K562 (cell line): ENCODE measurements at regions not wholly inside any gene's neighbourhood (a gene's known extent, or its start where the extent isn't known, plus 50 kb on each side); places are given as distances from the start of the nearest gene placed in this dataset.

Experiments
- ATAC-seq: fragments of 200-7000 bp; cut with Tn5 transposase; 3 replicates; pipeline ENCODE4 v1.9.1; 2020; ENCODE audit warnings: moderate library complexity
- BruUV-seq: library from RNA; stranded (reverse); fragments of 400-500 nt; replicated peaks from 2 replicates; lab custom pipeline; 2021; lab: Mats Ljungman, UMichigan
- CTCF ChIA-PET: fragments of 300-600 bp; formaldehyde crosslinking; extraction: SDS; loops from one replicate; lab custom pipeline; 2021; ENCODE audit warnings: low intra/inter-chr PET ratio; lab: Yijun Ruan, JAX
- POLR2A ChIA-PET: fragments of 300-600, 350-650 bp; sonication (Branson Sonifier 250); formaldehyde crosslinking; extraction: SDS; loops from one replicate; lab custom pipeline; 2021; ENCODE audit warnings: antibody characterized with exemption, inconsistent platforms; lab: Yijun Ruan, JAX
- DNase-seq, 4 experiments: peaks; one replicate each; pipeline versions ENCODE4 v3.0.0 to v3.0.0-alpha.2; 2011 to 2018; ENCODE audit warnings: low spot score in 3 of 4, mixed read lengths in 3 of 4; ENCODE audit errors: extremely low read depth in 1 of 4
- FAIRE-seq: peaks from 2 replicates; lab custom pipeline; 2011; peaks lifted over from hg19 to GRCh38; lab: Jason Lieb, UNC
- H2AFZ ChIP-seq: 2 replicates; pipeline ENCODE4 v1.6.0; 2011; ENCODE audit warnings: low read depth, low read length, control low read depth, inconsistent platforms
- H3K27ac ChIP-seq: fragments of 200-600 bp; 3 replicates; pipeline ENCODE4 v1.8.0; 2011; ENCODE audit warnings: low read depth, mild to moderate bottlenecking, control low read depth, inconsistent platforms, low read length, moderate library complexity, mixed read lengths; ENCODE audit errors: extremely low read depth
- H3K27me3 ChIP-seq, 2 experiments: fragments of 300-600 bp in 1 of 2; 2 replicates in 1 of 2; 3 replicates in 1 of 2; pipeline versions ENCODE4 v1.6.0 to v1.8.0; 2011; ENCODE audit warnings: inconsistent platforms in 2 of 2, low read length in 2 of 2, mild to moderate bottlenecking in 1 of 2, mixed read lengths in 1 of 2, moderate library complexity in 1 of 2; ENCODE audit not compliant: control insufficient read depth in 2 of 2, insufficient read depth in 2 of 2
- H3K36me3 ChIP-seq: fragments of 300-600 bp; 3 replicates; pipeline ENCODE4 v1.8.0; 2011; ENCODE audit warnings: mild to moderate bottlenecking, low read length, inconsistent platforms; ENCODE audit not compliant: control insufficient read depth, insufficient read depth
- H3K4me1 ChIP-seq, 2 experiments: fragments of 200-600 bp in 1 of 2; replicated peaks in 1 of 2; 2 replicates in 1 of 2; 3 replicates in 1 of 2; pipeline versions ENCODE4 v1.5.1 to v1.8.0; 2011; ENCODE audit warnings: inconsistent platforms in 2 of 2, low read length in 2 of 2, mild to moderate bottlenecking in 1 of 2, mixed read lengths in 1 of 2, moderate library complexity in 1 of 2; ENCODE audit not compliant: control insufficient read depth in 2 of 2, insufficient read depth in 2 of 2
- H3K4me2 ChIP-seq: 2 replicates; pipeline ENCODE4 v1.6.1; 2011; ENCODE audit warnings: low read length, control low read depth, inconsistent platforms, mixed read lengths; ENCODE audit not compliant: insufficient read depth
- H3K4me3 ChIP-seq: fragments of 200-600 bp; sonication (generic), shearing (Covaris generic); 2 replicates; pipeline ENCODE4 v1.5.1; 2016; ENCODE audit warnings: control low read depth, inconsistent platforms
- H3K79me2 ChIP-seq: fragments of 200-600 bp; 3 replicates; pipeline ENCODE4 v1.8.0; 2011; ENCODE audit warnings: low read length, inconsistent platforms; ENCODE audit not compliant: control insufficient read depth, insufficient read depth
- H3K9ac ChIP-seq, 2 experiments: 2 replicates each; pipeline versions ENCODE4 v1.6.0 to v1.6.1; 2011; ENCODE audit warnings: low read depth in 2 of 2, low read length in 2 of 2, control low read depth in 1 of 2, inconsistent platforms in 1 of 2, mild to moderate bottlenecking in 1 of 2, mixed read lengths in 1 of 2; ENCODE audit not compliant: insufficient read depth in 1 of 2
- H3K9me1 ChIP-seq: one replicate; pipeline ENCODE4 v1.6.0; 2011; ENCODE audit warnings: inconsistent platforms, mild to moderate bottlenecking, low read length, moderate library complexity; ENCODE audit not compliant: control insufficient read depth, insufficient read depth
- H3K9me3 ChIP-seq: replicated peaks from 2 replicates; pipeline ENCODE4 v1.5.1; 2011; ENCODE audit warnings: low read depth, low read length, inconsistent platforms; ENCODE audit not compliant: control insufficient read depth, insufficient read depth
- H4K20me1 ChIP-seq: replicated peaks from 2 replicates; pipeline ENCODE4 v1.6.1; 2011; ENCODE audit warnings: low read length, inconsistent platforms, mixed read lengths; ENCODE audit not compliant: control insufficient read depth, insufficient read depth
- CBX5 ChIP-seq: IDR thresholded peaks from 2 replicates; pipeline ENCODE4 v1.6.1; 2014; ENCODE audit warnings: low read depth, borderline replicate concordance
- COPS2 ChIP-seq: fragments of 450-650 bp; conservative IDR thresholded peaks from 2 replicates; pipeline ENCODE4 v1.6.1; 2016; ENCODE audit warnings: mild to moderate bottlenecking, moderate library complexity
- DPF2 ChIP-seq: fragments of 450-650 bp; IDR thresholded peaks from 2 replicates; pipeline ENCODE4 v1.6.1; 2016
- ESRRB ChIP-seq: fragments of 250-450 bp; sonication (Bioruptor Pico); IDR thresholded peaks from 2 replicates; pipeline ENCODE4 v1.5.0; 2020; ENCODE audit warnings: mild to moderate bottlenecking, moderate library complexity, borderline replicate concordance
- HOMEZ ChIP-seq: fragments of 250-450 bp; sonication (Bioruptor Pico); IDR thresholded peaks from 2 replicates; pipeline ENCODE4 v1.4.0; 2020; ENCODE audit warnings: mild to moderate bottlenecking, moderate library complexity
- MED1 ChIP-seq: sonication (generic); formaldehyde crosslinking; IDR thresholded peaks from 2 replicates; pipeline ENCODE4 v1.8.1; 2023; ENCODE audit warnings: missing genetic modification reagents, borderline replicate concordance
- NCOR1 ChIP-seq: fragments of 450-650 bp; IDR thresholded peaks from 2 replicates; pipeline ENCODE4 v1.6.1; 2016; ENCODE audit warnings: mild to moderate bottlenecking, moderate library complexity
- NFRKB ChIP-seq: fragments of 450-650 bp; IDR thresholded peaks from 2 replicates; pipeline ENCODE4 v1.6.1; 2016; ENCODE audit warnings: low read depth
- NRF1 ChIP-seq, 2 experiments: fragments of 450-650 bp; IDR thresholded peaks in 1 of 2; conservative IDR thresholded peaks in 1 of 2; 2 replicates each; pipeline ENCODE4 v1.6.1; 2014; ENCODE audit warnings: mild to moderate bottlenecking in 2 of 2
- RBM17 ChIP-seq: fragments of 200-400 bp; formaldehyde crosslinking; IDR thresholded peaks from 2 replicates; pipeline ENCODE4 v1.6.1; 2017; ENCODE audit warnings: low read depth, mild to moderate bottlenecking, low read length, borderline replicate concordance
- SAP30 ChIP-seq: fragments of 200-600 bp; sonication (generic); IDR thresholded peaks from 2 replicates; pipeline ENCODE4 v1.6.1; 2012; ENCODE audit warnings: borderline replicate concordance, low read depth, mild to moderate bottlenecking, moderate library complexity, low read length, control low read depth, inconsistent platforms; ENCODE audit not compliant: insufficient read depth, poor library complexity, severe bottlenecking
- SUPT5H ChIP-seq: fragments of 450-650 bp; IDR thresholded peaks from 2 replicates; pipeline ENCODE4 v1.6.1; 2016
- TARDBP ChIP-seq: fragments of 450-650 bp; IDR thresholded peaks from 2 replicates; pipeline ENCODE4 v1.6.1; 2016
- TCF7L2 ChIP-seq: fragments of 150-350 bp; IDR thresholded peaks from 2 replicates; pipeline ENCODE4 v1.6.1; 2016; ENCODE audit warnings: low read depth, mild to moderate bottlenecking, low read length, moderate library complexity
- YY1 ChIP-seq, 3 experiments: IDR thresholded peaks; 2 replicates each; pipeline ENCODE4 v1.6.1; 2011; ENCODE audit warnings: low read length in 2 of 3, mild to moderate bottlenecking in 2 of 3, moderate library complexity in 2 of 3, borderline replicate concordance in 1 of 3, control low read depth in 1 of 3, low read depth in 1 of 3; ENCODE audit not compliant: insufficient read depth in 3 of 3, insufficient replicate concordance in 2 of 3, control insufficient read depth in 1 of 3, insufficient read length in 1 of 3; ENCODE audit errors: extremely low read depth in 1 of 3
- ZC3H11A ChIP-seq: IDR thresholded peaks from 2 replicates; pipeline ENCODE4 v1.6.1; 2012; ENCODE audit warnings: low read depth, low read length, improper control_type of control experiment
- ZC3H8 ChIP-seq: fragments of 450-650 bp; IDR thresholded peaks from 2 replicates; pipeline ENCODE4 v1.6.1; 2017
- ZNF232 ChIP-seq: sonication (generic); formaldehyde crosslinking; IDR thresholded peaks from 2 replicates; pipeline ENCODE4 v1.8.0; 2022; ENCODE audit warnings: mild to moderate bottlenecking, missing genetic modification reagents
- WGBS: fragments of 100-300 bp; shearing (Covaris generic); methylation state at CpG from one replicate; pipeline ENCODE4 v1.1.6; 2016; ENCODE audit warnings: low coverage, mixed read lengths; ENCODE audit not compliant: insufficient coverage; ENCODE audit errors: missing lambda C conversion rate; 5-methylcytosine and 5-hydroxymethylcytosine counted together
- in situ Hi-C: fragments of 300-500 bp; cut with MboI; formaldehyde crosslinking; loops from 4 replicates; pipeline ENCODE4 v1.15.0; 2018; ENCODE audit warnings: inconsistent platforms, mixed read lengths
- intact Hi-C: fragments of 100-400 bp; cut with micrococcal nuclease; formaldehyde crosslinking; loops from 2 replicates; pipeline ENCODE4 v1.14.2; 2022

GRCh38 chr1:83516369-83516768, 482.6 kb downstream of the TTLL7 start:
- Histone ChIP-seq H3K27ac (no peak overlapping the region), H3K4me2 (no peak overlapping the region), H3K79me2 (no peaks in the 10 kb centered on the region), H3K4me1 (no peaks in the 10 kb centered on the region), H3K4me3 (no peak overlapping the region), H3K9me1 (no peaks in the 10 kb centered on the region), H3K9me3 (no peaks in the 10 kb centered on the region; the same call in 1 of the 2 replicates), H2AFZ (no peak overlapping the region), H3K27me3 (no peaks in the 10 kb centered on the region), H3K9ac (no peak overlapping the region), H4K20me1 (no peaks in the 10 kb centered on the region), H3K36me3 (no peaks in the 10 kb centered on the region)
- BruUV-seq = no TSS peak
- ChIA-PET CTCF (no interaction called here), POLR2A (no interaction called here)
- 0% methylated on average over 2 of the region's 2 CpGs for WGBS
- TF ChIP-seq RBM17 (no peak), ZC3H11A (no peak)
- in situ Hi-C loops (no loop called here), intact Hi-C loops (no loop called here)
- no peak for ATAC-seq
- no peak for FAIRE-seq
- no peak for DNase-seq

- CTCF ChIA-PET = no interaction called here
- no peak for ATAC-seq
- Histone ChIP-seq H3K9me3 (no peaks in the 10 kb centered on the region; the same call in 1 of the 2 replicates), H3K9ac (no peak overlapping the region), H3K79me2 (no peaks in the 10 kb centered on the region), H3K4me1 (no peaks in the 10 kb centered on the region), H3K4me2 (no peak overlapping the region), H3K27me3 (no peaks in the 10 kb centered on the region), H4K20me1 (no peaks in the 10 kb centered on the region), H3K9me1 (no peaks in the 10 kb centered on the region), H3K27ac (no peak overlapping the region), H3K4me3 (no peak overlapping the region), H3K36me3 (no peaks in the 10 kb centered on the region), H2AFZ (no peak overlapping the region)
- no peak for DNase-seq
- TF ChIP-seq HOMEZ (CRISPR knock-in tag) (no peak), SUPT5H (no peak), NFRKB (no peak), CBX5 (no peak), YY1 (IDR thresholded peaks at IDR 0.05; ENCODE audit: borderline replicate concordance in 1 of 3, control insufficient read depth in 1 of 3, extremely low read depth in 1 of 3, insufficient read depth in 3 of 3, insufficient read length in 1 of 3, insufficient replicate concordance in 2 of 3, low read depth in 1 of 3, low read length in 2 of 3) (no peak), NRF1 (conservative IDR thresholded peaks at IDR 0.05 in 1 of 2, IDR thresholded peaks at IDR 0.05 in 1 of 2) (no peak), ZNF232 (CRISPR knock-in tag) (no peak), NCOR1 (no peak), TCF7L2 (no peak), DPF2 (no peak), TARDBP (no peak), SAP30 (no peak), MED1 (no peak), ZC3H8 (no peak), COPS2 (no peak), ESRRB (CRISPR knock-in tag) (no peak)
- in situ Hi-C loops = no loop called here
- POLR2A ChIA-PET = no interaction called here
- WGBS = 0% methylated on average over 6 of the region's 6 CpGs
- no TSS peak for BruUV-seq
- intact Hi-C loops = no loop called here
- FAIRE-seq = no peak
Observed at GRCh38 chr1:83515578-83516154, 483.3 kb downstream of the TTLL7 start.
